HL-60 (cell line): ENCODE measurements at regions not wholly inside any gene's neighbourhood (a gene's known extent, or its start where the extent isn't known, plus 50 kb on each side); places are given as distances from the start of the nearest gene placed in this dataset.

Source experiments
- CTCF ChIP-seq: IDR thresholded peaks from one replicate; pipeline ENCODE4 v1.5.1; 2011; ENCODE audit warnings: low read length, control low read depth, inconsistent platforms; ENCODE audit not compliant: insufficient read depth
- SPI1 ChIP-seq: IDR thresholded peaks from 2 replicates; pipeline ENCODE4 v1.6.1; 2012; ENCODE audit warnings: low read depth, mild to moderate bottlenecking, borderline replicate concordance

- TF ChIP-seq SPI1 = no peak
- TF ChIP-seq CTCF = no peak
Observed at GRCh38 chr2:150042500-150043171, 444.8 kb downstream of the RND3 start.
